Nucleus accumbens (tissue), 56 donors: ENCODE measurements at regions not wholly inside any gene's neighbourhood (a gene's known extent, or its start where the extent isn't known, plus 50 kb on each side); places are given as distances from the start of the nearest gene placed in this dataset.

Experiments
- DNase-seq, 56 donors: peaks; one replicate each; lab custom pipeline; 2025; lab: John Stamatoyannopoulos, UW

GRCh38 chr18:40013001-40013609 lies 1941.9 kb upstream of the PIK3C3 start:
- peak in 1 of 56 donors; percentile 1 for DNase-seq

DNA sequence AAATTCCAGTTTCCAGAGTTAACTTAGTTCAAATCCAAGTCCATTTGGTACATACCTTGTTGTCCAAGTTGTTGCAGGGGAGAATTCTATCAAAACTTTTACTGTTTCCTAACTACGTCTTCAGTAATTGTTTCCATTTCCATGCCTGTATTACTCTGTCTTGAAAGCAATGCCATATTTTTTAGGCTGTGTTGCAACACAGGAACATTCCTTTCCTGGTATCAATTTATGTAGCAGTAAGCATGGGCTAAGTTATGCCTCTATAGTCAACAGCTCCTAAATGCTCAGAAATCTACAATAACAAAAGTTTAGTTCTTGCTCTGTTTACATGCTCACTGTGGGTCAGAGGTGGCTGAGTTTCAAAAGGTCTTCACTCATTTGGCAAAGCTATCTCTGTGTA lies 1943.8 kb upstream of the PIK3C3 start:
- no peak for DNase-seq

DNA sequence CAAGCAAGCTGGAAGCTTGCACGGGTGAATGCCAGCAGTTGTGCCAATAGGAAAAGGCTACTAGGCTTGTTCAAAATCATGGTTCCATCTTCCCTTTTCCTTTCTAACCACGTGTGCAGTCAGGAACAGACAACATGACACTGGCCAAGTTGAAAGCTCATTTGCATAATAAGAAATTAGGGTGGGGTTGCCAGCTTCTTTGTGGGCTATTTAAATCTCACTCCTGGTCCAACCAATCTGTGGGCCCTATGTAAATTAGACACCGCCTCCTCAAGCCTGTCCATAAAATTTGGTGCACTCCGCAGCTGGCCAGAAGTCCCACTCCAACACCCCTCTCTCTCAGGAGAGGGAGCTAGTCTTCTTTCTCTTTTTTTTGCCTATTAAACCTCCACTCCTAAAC lies 1948.4 kb upstream of the PIK3C3 start:
- peak in 7 of 56 donors; percentile 0 to 25 (median 4) for DNase-seq

DNA sequence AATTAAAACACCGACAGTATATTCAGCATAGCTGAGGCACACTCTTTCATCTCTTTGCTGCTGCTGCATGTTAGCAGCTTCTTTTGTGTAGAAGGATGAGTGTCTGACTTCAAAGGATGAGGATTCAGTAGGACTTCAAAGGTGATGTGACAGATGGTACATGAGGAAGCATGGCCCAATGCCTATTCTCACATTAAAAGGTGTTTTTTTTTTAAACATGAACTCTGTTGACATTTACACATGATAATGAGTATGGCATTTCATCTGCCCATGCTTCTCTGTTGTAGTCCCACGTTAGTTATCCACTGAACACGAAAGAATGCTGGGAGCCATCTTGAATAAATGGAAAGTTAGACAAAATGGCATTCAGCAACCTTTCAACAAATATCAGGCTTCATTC lies 1950.8 kb upstream of the PIK3C3 start:
- no peak for DNase-seq

- DNase-seq: no peak
Observed at GRCh38 chr18:39998317-39998716, 1956.7 kb upstream of the PIK3C3 start.

DNA sequence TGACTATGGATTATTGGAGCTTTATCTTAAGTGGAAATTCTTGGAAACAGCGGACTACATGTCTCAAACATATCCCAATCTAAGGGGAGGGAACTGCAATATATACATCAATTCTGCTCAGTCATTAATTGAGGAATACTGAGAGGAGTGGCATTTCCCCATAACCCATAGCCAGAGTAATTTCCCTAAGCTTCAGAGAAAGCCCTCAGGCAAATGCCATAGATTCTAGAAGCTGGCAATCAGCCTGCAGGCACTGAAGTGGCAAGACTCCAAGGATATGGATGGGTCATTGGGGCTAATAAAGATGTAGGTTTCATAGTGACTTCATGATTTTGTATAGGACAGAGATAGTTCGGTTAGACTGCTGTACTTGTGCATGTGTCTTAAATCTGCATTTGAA lies 1960.5 kb upstream of the PIK3C3 start:
- no peak for DNase-seq

GRCh38 chr18:39991696-39992265 lies 1963.3 kb upstream of the PIK3C3 start:
- no peak for DNase-seq

- no peak for DNase-seq
Observed at GRCh38 chr18:39990540-39990939, 1964.5 kb upstream of the PIK3C3 start.

- DNase-seq: peak in 1 of 56 donors; percentile 0
Observed at GRCh38 chr18:39976771-39977170, 1978.3 kb upstream of the PIK3C3 start.

- DNase-seq: no peak
Observed at GRCh38 chr18:39972521-39972920, 1982.5 kb upstream of the PIK3C3 start.

DNA sequence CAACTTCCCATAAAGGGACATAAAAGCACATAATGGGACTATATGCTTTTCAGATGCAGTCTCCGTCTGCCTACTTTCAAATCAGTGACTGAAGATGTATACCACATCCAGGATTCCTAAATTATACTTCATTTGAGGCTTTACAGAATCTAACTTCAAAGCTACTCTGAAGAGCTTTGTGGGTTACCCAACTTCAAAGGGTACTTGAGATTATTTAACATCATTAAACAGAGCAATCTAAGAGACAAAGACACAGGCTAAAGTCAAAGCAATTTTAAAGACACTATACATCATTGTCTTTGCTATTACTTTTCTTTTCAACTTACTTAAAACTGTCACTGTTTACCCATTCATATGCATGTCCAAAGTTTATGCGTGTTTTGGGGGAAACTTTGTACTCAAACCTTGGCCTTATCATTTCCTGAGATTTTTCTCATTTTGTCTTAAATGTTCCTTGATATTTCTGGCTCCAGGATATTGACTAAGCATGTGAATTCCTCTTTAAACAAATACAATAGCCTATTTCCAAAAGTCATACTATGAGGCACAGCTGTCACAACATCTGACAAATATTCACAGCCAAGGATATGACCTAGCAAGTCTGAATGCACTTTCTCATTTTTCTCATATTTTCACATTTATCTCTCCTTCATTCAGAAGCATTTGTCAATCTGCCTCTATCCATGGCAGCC lies 1985.1 kb upstream of the PIK3C3 start:
- DNase-seq: no peak

- no peak for DNase-seq
Observed at GRCh38 chr18:39966275-39966674, 1988.8 kb upstream of the PIK3C3 start.

DNA sequence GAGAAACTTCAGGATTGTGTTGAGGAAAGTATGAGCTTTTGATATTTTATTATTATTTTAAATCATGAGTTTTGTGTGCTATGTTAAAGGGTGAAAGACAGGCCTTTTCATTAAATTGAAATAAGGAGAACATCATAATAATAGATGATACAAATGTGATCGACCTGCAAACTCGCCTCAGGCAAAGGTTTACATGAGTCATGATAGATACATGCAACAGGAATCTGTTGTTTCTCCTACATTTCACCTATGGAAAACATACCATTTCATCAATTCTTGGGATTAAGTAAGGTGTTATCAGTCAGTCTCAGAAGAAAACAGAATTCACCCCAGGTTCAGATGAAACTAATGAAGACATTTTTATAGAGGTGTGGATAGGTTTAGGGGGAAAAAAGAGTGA lies 1992.5 kb upstream of the PIK3C3 start:
- no peak for DNase-seq

GRCh38 chr18:39960550-39960949 lies 1994.5 kb upstream of the PIK3C3 start:
- no peak for DNase-seq

GRCh38 chr18:39959839-39960238 lies 1995.2 kb upstream of the PIK3C3 start:
- no peak for DNase-seq

DNA sequence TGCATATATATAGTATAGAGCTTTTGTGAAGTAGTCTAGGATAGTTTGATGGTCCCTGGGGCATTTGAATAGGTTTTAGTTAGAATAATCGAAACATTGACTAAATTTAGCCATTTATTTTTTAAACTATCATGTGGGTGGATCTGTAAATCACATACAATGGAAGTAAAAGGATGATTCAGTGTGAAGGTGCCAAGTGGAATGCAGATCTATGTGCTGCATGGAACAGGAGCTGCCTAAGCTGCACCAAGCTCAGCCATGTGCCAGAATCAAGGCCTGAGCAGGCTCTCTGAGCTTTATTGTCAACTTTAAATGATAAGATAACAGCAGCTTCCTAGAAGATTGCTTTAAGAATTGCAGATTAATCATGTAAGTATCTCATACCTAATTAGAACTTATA lies 1996.2 kb upstream of the PIK3C3 start:
- DNase-seq: no peak

GRCh38 chr18:39952816-39953215 lies 2002.2 kb upstream of the PIK3C3 start:
- no peak for DNase-seq

DNA sequence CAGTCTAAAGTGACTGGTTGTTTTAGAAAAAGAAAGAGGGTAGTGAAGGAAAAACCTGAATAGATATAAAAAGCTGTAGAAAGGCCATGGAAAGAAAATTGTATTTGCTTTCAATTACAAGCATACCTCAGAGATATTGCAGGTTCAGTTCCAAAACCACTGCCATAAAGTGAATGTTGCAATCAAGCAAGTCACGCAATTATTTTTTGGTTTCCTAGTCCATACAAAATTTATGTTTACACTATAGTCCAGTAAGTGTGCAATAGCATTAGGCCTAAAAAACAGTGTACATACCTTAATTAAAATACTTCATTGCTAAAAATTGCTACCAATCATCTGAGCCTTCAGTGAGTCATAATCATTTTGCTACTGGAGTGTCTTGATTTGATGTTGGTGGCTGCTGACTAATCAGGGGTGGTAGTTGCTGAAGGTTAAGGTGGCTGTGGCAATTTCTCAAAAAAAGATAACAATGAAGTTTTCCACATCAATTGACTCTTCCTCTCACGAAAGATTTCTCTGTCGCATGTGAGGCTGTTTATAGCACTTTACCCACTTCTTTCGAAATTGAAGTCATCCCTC lies 2003.8 kb upstream of the PIK3C3 start:
- DNase-seq: no peak

DNA sequence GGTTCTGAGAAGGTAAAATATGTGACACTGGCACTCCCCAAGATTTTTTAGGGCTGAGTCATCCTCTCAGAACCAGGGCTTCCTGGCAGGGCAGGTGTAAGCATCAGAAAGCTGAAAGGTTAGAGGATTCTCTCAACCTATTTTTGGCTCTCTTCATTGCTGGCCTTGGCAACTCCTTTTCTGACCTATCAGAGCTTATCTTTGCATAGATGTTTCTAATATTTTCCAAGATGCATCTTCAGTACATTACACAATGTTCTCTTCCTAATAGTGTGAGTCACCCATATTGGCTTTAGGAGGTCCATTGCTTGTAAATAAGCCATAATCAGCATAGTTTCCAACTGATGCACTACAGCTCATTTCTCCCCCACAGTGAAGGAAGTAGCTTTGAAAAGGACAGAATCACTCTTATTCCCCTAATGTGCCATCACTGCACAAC lies 2008.4 kb upstream of the PIK3C3 start:
- no peak for DNase-seq

DNA sequence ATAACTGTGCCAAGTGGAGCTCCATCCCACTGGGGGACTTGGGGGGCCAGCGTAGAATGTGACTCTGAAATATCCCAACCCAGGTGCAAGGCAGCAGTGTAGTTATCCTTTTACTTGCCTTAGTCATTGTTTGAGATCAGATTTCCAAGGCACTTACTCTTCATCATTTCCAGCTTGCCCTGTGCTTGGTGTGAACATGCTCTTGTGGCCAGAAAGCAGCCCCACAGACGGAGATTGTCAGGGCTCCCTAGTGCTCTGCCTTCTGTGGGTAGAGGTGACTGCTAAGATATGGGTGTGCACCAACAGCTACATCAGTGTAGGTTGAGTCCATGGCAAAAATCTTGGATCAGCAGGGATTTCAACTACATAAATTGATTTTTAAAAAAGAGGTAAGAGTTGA lies 2010.0 kb upstream of the PIK3C3 start:
- DNase-seq: no peak

GRCh38 chr18:39942702-39943101 lies 2012.3 kb upstream of the PIK3C3 start:
- DNase-seq: no peak
